IMR-90 (cell line): ENCODE measurements at regions not wholly inside any gene's neighbourhood (a gene's known extent, or its start where the extent isn't known, plus 50 kb on each side); places are given as distances from the start of the nearest gene placed in this dataset.

Source experiments
- ATAC-seq: fragments of 200-7000 bp; cut with Tn5 transposase; 2 replicates; pipeline ENCODE4 v1.9.1; 2020; ENCODE audit warnings: low read depth, mild to moderate bottlenecking, moderate library complexity
- BruUV-seq: library from RNA; stranded (reverse); fragments of 400-500 nt; replicated peaks from 2 replicates; lab custom pipeline; 2021; lab: Mats Ljungman, UMichigan
- CTCF ChIA-PET: fragments of 300-600 bp; formaldehyde crosslinking; extraction: SDS; loops from one replicate; lab custom pipeline; 2021; ENCODE audit warnings: antibody characterized with exemption; lab: Yijun Ruan, JAX
- POLR2A ChIA-PET: fragments of 300-600 bp; sonication (Branson Sonifier 250); formaldehyde crosslinking; loops from one replicate; lab custom pipeline; 2022; ENCODE audit warnings: antibody characterized with exemption; ENCODE audit not compliant: unreplicated experiment; lab: Charles Lee
- DNase-seq: peaks from one replicate; pipeline ENCODE4 v3.0.0; 2013
- H2AFZ ChIP-seq: replicated peaks from 2 replicates; pipeline ENCODE3; 2013; ENCODE audit warnings: low read length, mild to moderate bottlenecking; ENCODE audit not compliant: poor library complexity
- H2AK5ac ChIP-seq: 2 replicates; pipeline ENCODE4 v1.6.1; 2013; ENCODE audit warnings: low read depth, low read length, inconsistent platforms
- H2AK9ac ChIP-seq: replicated peaks from 2 replicates; pipeline ENCODE3; 2013; ENCODE audit warnings: mild to moderate bottlenecking, low read depth, low read length, moderate library complexity; ENCODE audit not compliant: poor library complexity
- H2BK120ac ChIP-seq: 2 replicates; pipeline ENCODE4 v1.6.1; 2013; ENCODE audit warnings: low read depth, low read length, inconsistent platforms
- H2BK15ac ChIP-seq: 3 replicates; pipeline ENCODE4 v1.6.1; 2013; ENCODE audit warnings: low read depth, low read length, inconsistent platforms
- H2BK20ac ChIP-seq: 2 replicates; pipeline ENCODE4 v1.6.1; 2013; ENCODE audit warnings: low read depth, mild to moderate bottlenecking, inconsistent platforms, low read length, moderate library complexity
- H2BK5ac ChIP-seq: 2 replicates; pipeline ENCODE4 v1.6.1; 2013; ENCODE audit warnings: mild to moderate bottlenecking, low read depth, low read length, inconsistent platforms; ENCODE audit not compliant: poor library complexity, severe bottlenecking
- H3K14ac ChIP-seq: replicated peaks from 2 replicates; pipeline ENCODE4 v1.6.1; 2013; ENCODE audit warnings: low read depth, low read length, inconsistent platforms
- H3K18ac ChIP-seq: 2 replicates; pipeline ENCODE4 v1.6.1; 2013; ENCODE audit warnings: low read depth, low read length, control low read depth
- H3K23ac ChIP-seq: 2 replicates; pipeline ENCODE4 v1.6.1; 2013; ENCODE audit warnings: low read depth, low read length, inconsistent platforms
- H3K27ac ChIP-seq: 2 replicates; pipeline ENCODE4 v1.5.1; 2013; ENCODE audit warnings: mild to moderate bottlenecking, control low read depth, low read length; ENCODE audit not compliant: insufficient read depth
- H3K27me3 ChIP-seq: 2 replicates; pipeline ENCODE4 v1.6.1; 2013; ENCODE audit warnings: low read length; ENCODE audit not compliant: control insufficient read depth, insufficient read depth
- H3K36me3 ChIP-seq: 2 replicates; pipeline ENCODE4 v1.6.1; 2013; ENCODE audit warnings: low read length, mixed read lengths; ENCODE audit not compliant: control insufficient read depth, insufficient read depth
- H3K4ac ChIP-seq: 2 replicates; pipeline ENCODE4 v1.6.1; 2013; ENCODE audit warnings: low read depth, low read length, inconsistent platforms
- H3K4me1 ChIP-seq: 2 replicates; pipeline ENCODE4 v1.6.1; 2013; ENCODE audit warnings: low read length, mixed read lengths; ENCODE audit not compliant: control insufficient read depth, insufficient read depth
- H3K4me2 ChIP-seq: 2 replicates; pipeline ENCODE4 v1.6.1; 2013; ENCODE audit warnings: low read depth, mild to moderate bottlenecking, control low read depth, low read length, moderate library complexity
- H3K4me3 ChIP-seq: 2 replicates; pipeline ENCODE4 v1.5.1; 2013; ENCODE audit warnings: low read depth, mild to moderate bottlenecking, control low read depth, low read length, moderate library complexity; ENCODE audit not compliant: insufficient read depth
- H3K56ac ChIP-seq: 2 replicates; pipeline ENCODE4 v1.6.1; 2013; ENCODE audit warnings: low read length, inconsistent platforms; ENCODE audit not compliant: insufficient read depth; ENCODE audit errors: extremely low read depth
- H3K79me1 ChIP-seq, 2 experiments: 2 replicates each; pipeline ENCODE4 v1.6.1; 2013; ENCODE audit warnings: low read length in 2 of 2, inconsistent platforms in 1 of 2, low read depth in 1 of 2
- H3K9ac ChIP-seq: 2 replicates; pipeline ENCODE4 v1.6.1; 2013; ENCODE audit warnings: low read depth, low read length, control low read depth
- H3K9me1 ChIP-seq: 2 replicates; pipeline ENCODE4 v1.6.1; 2013; ENCODE audit warnings: low read length, inconsistent platforms; ENCODE audit not compliant: insufficient read depth
- H3K9me3 ChIP-seq: 2 replicates; pipeline ENCODE4 v1.6.1; 2013; ENCODE audit warnings: low read length; ENCODE audit not compliant: control insufficient read depth, insufficient read depth
- H4K20me1 ChIP-seq: 2 replicates; pipeline ENCODE4 v1.6.1; 2013; ENCODE audit warnings: low read length, inconsistent platforms; ENCODE audit not compliant: insufficient read depth
- H4K5ac ChIP-seq: 2 replicates; pipeline ENCODE4 v1.6.1; 2013; ENCODE audit warnings: mild to moderate bottlenecking, low read depth, low read length, control low read depth
- H4K8ac ChIP-seq, 2 experiments: 2 replicates each; pipeline ENCODE4 v1.6.1; 2013; ENCODE audit warnings: low read depth in 2 of 2, low read length in 2 of 2, control low read depth in 1 of 2, inconsistent platforms in 1 of 2
- H4K91ac ChIP-seq: 2 replicates; pipeline ENCODE4 v1.6.1; 2013; ENCODE audit warnings: low read depth, low read length, inconsistent platforms; ENCODE audit not compliant: insufficient read depth
- BHLHE40 ChIP-seq: fragments of 150-350 bp; IDR thresholded peaks from 2 replicates; pipeline ENCODE4 v1.6.1; 2016; ENCODE audit warnings: mild to moderate bottlenecking, low read depth, low read length
- CEBPB ChIP-seq: IDR thresholded peaks from 2 replicates; pipeline ENCODE4 v1.6.1; 2012; ENCODE audit warnings: low read depth, low read length, improper control_type of control experiment
- CHD1 ChIP-seq: IDR thresholded peaks from 2 replicates; pipeline ENCODE4 v1.6.1; 2012; ENCODE audit warnings: low read depth, low read length, improper control_type of control experiment
- MXI1 ChIP-seq: IDR thresholded peaks from 2 replicates; pipeline ENCODE4 v1.6.1; 2012; ENCODE audit warnings: low read depth, mild to moderate bottlenecking, low read length, moderate library complexity, borderline replicate concordance
- NFE2L2 ChIP-seq: fragments of 150-350 bp; IDR thresholded peaks from 2 replicates; pipeline ENCODE4 v1.6.1; 2016; ENCODE audit warnings: low read depth, mild to moderate bottlenecking, low read length
- RAD21 ChIP-seq: IDR thresholded peaks from 2 replicates; pipeline ENCODE4 v1.6.1; 2012; ENCODE audit warnings: low read length, improper control_type of control experiment
- RCOR1 ChIP-seq: IDR thresholded peaks from 2 replicates; pipeline ENCODE4 v1.6.1; 2012; ENCODE audit warnings: mild to moderate bottlenecking, low read length, improper control_type of control experiment; ENCODE audit not compliant: insufficient replicate concordance
- RFX5 ChIP-seq: IDR thresholded peaks from 2 replicates; pipeline ENCODE4 v1.8.0; 2012; ENCODE audit warnings: low read depth, mild to moderate bottlenecking, low read length, moderate library complexity
- SMC3 ChIP-seq: fragments of 150-350 bp; IDR thresholded peaks from 2 replicates; pipeline ENCODE4 v1.6.1; 2016; ENCODE audit warnings: low read depth, mild to moderate bottlenecking, antibody characterized with exemption, low read length, moderate library complexity
- WGBS, 2 experiments: methylation state at CpG; one replicate each; pipeline versions ENCODE4 v1.1.5 to v1.1.7; 2013; ENCODE audit warnings: missing lambda C conversion rate in 2 of 2; ENCODE audit not compliant: insufficient read length in 1 of 2; ENCODE audit errors: extremely low coverage in 2 of 2; 5-methylcytosine and 5-hydroxymethylcytosine counted together
- dilution Hi-C: fragments of 300-500 bp; cut with HindIII; formaldehyde crosslinking; loops from one replicate; pipeline ENCODE4 v1.14.3; 2018; ENCODE audit warnings: low sequenced_read_pairs; ENCODE audit not compliant: unreplicated experiment
- in situ Hi-C: fragments of 300-500 bp; cut with MboI; formaldehyde crosslinking; loops from 3 replicates; pipeline ENCODE4 v1.14.3; 2019; ENCODE audit warnings: low sequenced_read_pairs, inconsistent platforms, mixed read lengths
- intact Hi-C: fragments of 100-400 bp; cut with micrococcal nuclease; formaldehyde crosslinking; loops from 2 replicates; pipeline ENCODE4 v1.10.0; 2022
- TF ChIP-seq, protein P1 (sequence below): conservative IDR thresholded peaks from 2 replicates; pipeline ENCODE4 v1.5.1; 2012; ENCODE audit warnings: mild to moderate bottlenecking, low read depth, low read length, improper control_type of control experiment

DNA sequence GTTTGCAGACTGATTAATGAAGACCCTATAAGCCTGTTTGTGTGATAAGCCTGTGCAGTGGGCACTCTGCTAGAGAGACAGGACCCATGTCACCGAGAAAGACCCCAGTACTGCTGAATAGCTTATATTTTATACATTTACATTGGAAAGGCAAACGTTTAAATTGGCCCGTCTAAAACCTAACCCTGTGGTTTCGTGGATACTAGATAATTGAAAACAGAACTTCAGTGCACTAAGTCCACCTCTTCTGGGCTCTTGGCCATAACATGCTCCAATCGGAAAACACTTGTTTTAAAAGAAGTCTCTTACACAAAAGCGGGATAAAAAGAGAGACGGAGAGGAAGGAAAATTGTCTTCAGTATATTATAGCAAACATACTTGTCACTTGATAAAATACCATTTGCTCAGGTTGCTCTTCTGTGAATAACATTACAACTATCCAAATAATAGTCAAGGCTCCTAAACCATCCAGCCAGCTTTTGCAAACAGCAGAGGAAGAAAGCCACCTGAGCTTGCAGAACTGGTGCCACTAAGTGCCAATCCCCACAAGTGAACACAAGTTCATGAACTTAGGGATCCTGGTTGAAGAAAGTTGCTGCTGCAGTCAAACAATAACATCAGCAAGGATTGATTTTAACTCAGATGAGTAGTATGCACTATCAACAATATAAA is 218.4 kb upstream of the FN1 start:
- H3K56ac ChIP-seq, result no peak overlapping the region
- DNase-seq, result peak; percentile 76
- dilution Hi-C loops, result no loop called here
- intact Hi-C loops, result no loop called here
- H4K20me1 ChIP-seq, result no peaks in the 10 kb centered on the region
- no peak overlapping the region for H2AK5ac ChIP-seq
- peak overlapping the region; percentile 85 for H4K5ac ChIP-seq
- H3K79me1 ChIP-seq, result 0 out of 4 replicates have a peak, but pooled peaks cover 0 to under 1% of the 10 kb centered on the region in 2 experiments
- WGBS, 2 experiments, result no CpG with 5 or more reads among the region's 7 CpGs
- no peaks in the 10 kb centered on the region for H3K36me3 ChIP-seq
- TF ChIP-seq RCOR1 (no peak), SMC3 (no peak), CEBPB (no peak), RAD21 (no peak), BHLHE40 (no peak), RFX5 (no peak), MXI1 (no peak), CHD1 (no peak), NFE2L2 (no peak)
- TF ChIP-seq, protein P1, sequence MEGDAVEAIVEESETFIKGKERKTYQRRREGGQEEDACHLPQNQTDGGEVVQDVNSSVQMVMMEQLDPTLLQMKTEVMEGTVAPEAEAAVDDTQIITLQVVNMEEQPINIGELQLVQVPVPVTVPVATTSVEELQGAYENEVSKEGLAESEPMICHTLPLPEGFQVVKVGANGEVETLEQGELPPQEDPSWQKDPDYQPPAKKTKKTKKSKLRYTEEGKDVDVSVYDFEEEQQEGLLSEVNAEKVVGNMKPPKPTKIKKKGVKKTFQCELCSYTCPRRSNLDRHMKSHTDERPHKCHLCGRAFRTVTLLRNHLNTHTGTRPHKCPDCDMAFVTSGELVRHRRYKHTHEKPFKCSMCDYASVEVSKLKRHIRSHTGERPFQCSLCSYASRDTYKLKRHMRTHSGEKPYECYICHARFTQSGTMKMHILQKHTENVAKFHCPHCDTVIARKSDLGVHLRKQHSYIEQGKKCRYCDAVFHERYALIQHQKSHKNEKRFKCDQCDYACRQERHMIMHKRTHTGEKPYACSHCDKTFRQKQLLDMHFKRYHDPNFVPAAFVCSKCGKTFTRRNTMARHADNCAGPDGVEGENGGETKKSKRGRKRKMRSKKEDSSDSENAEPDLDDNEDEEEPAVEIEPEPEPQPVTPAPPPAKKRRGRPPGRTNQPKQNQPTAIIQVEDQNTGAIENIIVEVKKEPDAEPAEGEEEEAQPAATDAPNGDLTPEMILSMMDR, result no peak
- H3K18ac ChIP-seq, result peak overlapping the region; percentile 89; the same call in 1 of the 2 replicates
- H3K23ac ChIP-seq, result no peak overlapping the region
- no peaks in the 10 kb centered on the region for H3K27me3 ChIP-seq
- no TSS peak for BruUV-seq
- peak overlapping the region; percentile 55; the same call in 1 of the 2 replicates for H3K27ac ChIP-seq
- no peak for ATAC-seq
- no peak overlapping the region for H2AK9ac ChIP-seq
- H4K91ac ChIP-seq, result peak overlapping the region; percentile 50; the same call in 1 of the 2 replicates
- H2AFZ ChIP-seq, result no peak overlapping the region
- H2BK15ac ChIP-seq, result peak overlapping the region; percentile 51; the same call in 2 of the 3 replicates
- H2BK20ac ChIP-seq, result peak overlapping the region; percentile 69; the same call in 1 of the 2 replicates
- ChIA-PET CTCF (interaction anchor here (0.6 kb wide), 1 partner anchor 267 kb away, joined by 3 read pairs; no protein-coding TSS in a partner anchor), POLR2A (no interaction called here)
- H3K9me1 ChIP-seq, result peaks cover 4% of the 10 kb centered on the region; the same call in 1 of the 2 replicates
- no peak overlapping the region for H3K9ac ChIP-seq
- peak overlapping the region; percentile 65 for H3K14ac ChIP-seq
- in situ Hi-C loops, result no loop called here
- H4K8ac ChIP-seq, result peak overlapping the region in 1 of 2 experiments; percentile 71; a peak in 1 of 4 replicates
- H3K4ac ChIP-seq, result 0 out of 2 replicates have a peak overlapping the region, but pooled peaks have one; percentile 46
- H3K4me1 ChIP-seq, result peaks cover 12% of the 10 kb centered on the region
- H3K4me2 ChIP-seq, result 0 out of 2 replicates have a peak overlapping the region, but pooled peaks have one; percentile 20
- H3K4me3 ChIP-seq, result no peak overlapping the region
- H3K9me3 ChIP-seq, result no peaks in the 10 kb centered on the region
- peak overlapping the region; percentile 43; the same call in 1 of the 2 replicates for H2BK120ac ChIP-seq
- H2BK5ac ChIP-seq, result peak overlapping the region; percentile 4
